Stimulated activated naive CD8-positive, alpha-beta T cell treated with anti-CD3 and anti-CD28 coated beads, Interleukin-15, amount 100 ng/mL, for 72 hours (primary cell): ENCODE measurements at regions not wholly inside any gene's neighbourhood (a gene's known extent, or its start where the extent isn't known, plus 50 kb on each side); places are given as distances from the start of the nearest gene placed in this dataset.
"Not testable (repeated sequence)": the region's sequence is repeated elsewhere in the genome, so short reads cannot be mapped to it uniquely, and the experiment has no call there.

Experiments
- ATAC-seq: fragments of 150-1000 bp; cut with Tn5 transposase; 2 replicates; pipeline ENCODE4 v1.10.0; 2021; ENCODE audit warnings: mild to moderate bottlenecking, moderate library complexity
- DNase-seq, 2 donors: peaks; one replicate each; pipeline ENCODE4 v3.0.0; 2021 to 2022
- H3K27ac Mint-ChIP-seq, 2 donors: one replicate each; pipeline ENCODE4 v1.8.0; 2022; ENCODE audit warnings: mild to moderate bottlenecking in 2 of 2, mixed read lengths in 2 of 2, moderate library complexity in 2 of 2
- H3K27me3 Mint-ChIP-seq: one replicate; pipeline ENCODE4 v1.8.0; 2022; ENCODE audit warnings: mixed read lengths
- H3K4me1 Mint-ChIP-seq: one replicate; pipeline ENCODE4 v1.8.0; 2022; ENCODE audit warnings: mild to moderate bottlenecking, mixed read lengths
- H3K4me3 Mint-ChIP-seq, 2 donors: one replicate each; pipeline ENCODE4 v1.8.0; 2022; ENCODE audit warnings: mild to moderate bottlenecking in 2 of 2, mixed read lengths in 2 of 2, moderate library complexity in 1 of 2
- H3K9me3 Mint-ChIP-seq, 2 donors: one replicate each; pipeline ENCODE4 v1.8.0; 2022; ENCODE audit warnings: mixed read lengths in 2 of 2

DNA sequence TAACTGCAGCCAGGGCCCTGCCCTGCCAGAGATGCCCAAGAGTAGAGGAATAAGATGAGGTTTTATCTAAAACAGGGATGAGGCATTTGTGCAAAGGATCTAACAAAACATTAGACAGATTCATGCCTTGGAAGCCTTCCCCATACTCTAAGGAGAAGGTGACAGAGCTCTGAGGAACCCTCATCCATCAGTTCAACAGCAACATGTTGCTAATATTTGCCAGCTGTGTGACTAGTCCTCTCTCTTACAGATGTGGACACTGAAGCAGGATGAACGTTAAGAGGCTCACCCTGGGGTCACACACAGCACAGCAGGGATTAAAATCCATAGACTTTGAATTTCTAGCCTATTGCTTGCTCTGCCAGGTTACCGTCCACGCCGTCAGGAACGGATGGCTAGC, 99.0 kb downstream of the ZBTB18 start:
- H3K27ac Mint-ChIP-seq, result no peak overlapping the region
- DNase-seq (no peak), ATAC-seq (no peak)
- H3K4me1 Mint-ChIP-seq, result no peaks in the 10 kb centered on the region
- H3K4me3 Mint-ChIP-seq, result no peak overlapping the region
- no peaks in the 10 kb centered on the region for H3K27me3 Mint-ChIP-seq
- no peaks in the 10 kb centered on the region for H3K9me3 Mint-ChIP-seq

DNA sequence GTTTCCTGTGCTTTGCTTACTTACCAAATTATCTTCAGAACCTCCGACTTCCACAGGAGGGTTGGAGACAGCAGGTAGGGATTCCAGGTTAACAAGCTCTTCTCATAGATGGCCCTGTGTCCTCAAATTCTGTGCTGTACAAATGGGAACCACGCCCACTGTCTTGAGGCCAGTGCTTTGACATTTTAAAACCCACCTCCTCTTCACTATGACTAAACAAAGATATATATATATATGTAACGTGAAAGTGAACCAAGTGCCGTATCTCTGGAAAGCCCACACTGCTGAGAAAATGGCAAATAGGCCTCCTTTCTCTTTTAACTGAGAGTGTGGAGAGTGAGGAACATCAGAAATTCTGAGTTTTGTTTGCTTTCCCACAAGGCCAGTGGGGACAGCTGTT, 99.6 kb downstream of the ZBTB18 start:
- no peaks in the 10 kb centered on the region for H3K27me3 Mint-ChIP-seq
- no peak for ATAC-seq
- no peaks in the 10 kb centered on the region for H3K9me3 Mint-ChIP-seq
- H3K27ac Mint-ChIP-seq, result no peak overlapping the region
- no peak for DNase-seq
- H3K4me1 Mint-ChIP-seq, result no peaks in the 10 kb centered on the region
- no peak overlapping the region for H3K4me3 Mint-ChIP-seq

DNA sequence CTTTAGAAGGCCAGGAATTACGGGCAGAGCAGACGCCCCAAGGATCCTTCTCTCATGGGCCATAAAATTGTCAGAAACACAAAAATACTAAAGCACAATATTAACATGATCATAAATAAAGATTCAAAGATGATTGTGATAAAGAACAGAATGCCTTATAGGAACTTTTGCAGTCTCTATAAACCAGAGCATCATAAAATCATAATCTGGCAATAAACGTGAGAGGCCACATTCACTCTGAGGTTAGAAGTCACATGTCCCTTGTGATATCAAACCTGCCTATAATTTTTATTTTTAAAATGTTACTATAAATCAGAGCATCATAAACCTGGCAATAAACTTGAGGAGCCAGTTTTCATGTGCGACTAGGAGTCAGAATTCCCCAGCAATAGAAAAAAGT, 100.5 kb downstream of the ZBTB18 start:
- Mint-ChIP-seq H3K27me3 (no peaks in the 10 kb centered on the region), H3K27ac (peak overlapping the region in 1 of 2 donors; percentile 65), H3K9me3 (no peaks in the 10 kb centered on the region), H3K4me3 (no peak overlapping the region), H3K4me1 (no peaks in the 10 kb centered on the region)
- DNase-seq (no peak), ATAC-seq (no peak)

DNA sequence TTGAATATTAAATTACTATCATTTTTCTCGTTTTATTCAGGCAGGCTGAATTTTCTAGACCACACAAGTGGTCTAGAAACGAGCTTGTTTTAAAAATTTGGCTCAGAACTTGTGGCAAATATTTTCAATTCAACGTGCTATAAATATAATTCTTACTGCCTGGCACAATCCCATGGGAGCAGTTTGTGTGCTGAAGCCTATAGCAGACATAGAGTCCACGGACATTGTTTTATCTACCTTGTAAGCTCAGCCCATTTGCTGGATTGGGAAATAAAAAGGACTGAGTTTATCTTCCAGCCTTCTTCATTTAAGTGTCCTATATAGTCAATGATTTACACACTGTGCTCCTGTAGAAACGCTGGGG, 103.4 kb downstream of the ZBTB18 start:
- no peaks in the 10 kb centered on the region for H3K27me3 Mint-ChIP-seq
- H3K4me1 Mint-ChIP-seq, result no peaks in the 10 kb centered on the region
- DNase-seq, result no peak
- H3K4me3 Mint-ChIP-seq, result no peak overlapping the region
- no peak overlapping the region for H3K27ac Mint-ChIP-seq
- ATAC-seq, result no peak
- H3K9me3 Mint-ChIP-seq, result no peaks in the 10 kb centered on the region

DNA sequence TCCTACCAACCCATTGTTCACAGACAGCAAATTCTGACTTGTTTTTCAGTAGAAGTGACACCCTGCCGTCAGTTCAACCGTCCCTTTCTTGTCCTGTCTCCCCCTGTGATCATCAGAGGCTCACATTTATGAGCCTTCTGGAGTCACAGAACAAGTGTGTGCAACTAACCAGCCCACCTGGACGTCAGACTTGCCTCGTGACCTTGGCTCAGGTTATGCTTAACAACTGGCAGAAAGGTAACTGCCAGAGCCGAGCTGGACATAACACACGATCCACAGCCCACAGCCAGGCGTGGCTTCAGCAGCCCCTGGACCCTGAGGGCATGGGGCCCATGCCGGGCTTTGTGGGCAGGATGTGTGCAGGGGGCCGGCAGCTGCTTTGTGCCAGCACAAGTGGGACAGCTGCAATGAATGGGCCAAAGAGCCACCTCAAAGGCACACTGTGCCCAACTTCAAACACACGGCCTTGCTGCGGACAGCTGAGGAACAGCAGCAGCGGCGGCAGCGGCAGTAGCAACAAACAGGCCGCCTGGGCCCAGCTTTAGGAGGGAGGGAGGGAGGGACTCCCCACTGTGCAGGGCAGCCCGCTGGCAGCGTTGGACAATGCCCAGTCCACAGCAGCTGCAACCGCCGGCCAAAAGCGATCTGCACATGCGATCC, 103.9 kb downstream of the ZBTB18 start:
- no peaks in the 10 kb centered on the region for H3K27me3 Mint-ChIP-seq
- ATAC-seq, result peak; percentile 15
- H3K4me3 Mint-ChIP-seq, result no peak overlapping the region
- DNase-seq, result no peak
- no peaks in the 10 kb centered on the region for H3K9me3 Mint-ChIP-seq
- H3K27ac Mint-ChIP-seq, result no peak overlapping the region
- H3K4me1 Mint-ChIP-seq, result no peaks in the 10 kb centered on the region

DNA sequence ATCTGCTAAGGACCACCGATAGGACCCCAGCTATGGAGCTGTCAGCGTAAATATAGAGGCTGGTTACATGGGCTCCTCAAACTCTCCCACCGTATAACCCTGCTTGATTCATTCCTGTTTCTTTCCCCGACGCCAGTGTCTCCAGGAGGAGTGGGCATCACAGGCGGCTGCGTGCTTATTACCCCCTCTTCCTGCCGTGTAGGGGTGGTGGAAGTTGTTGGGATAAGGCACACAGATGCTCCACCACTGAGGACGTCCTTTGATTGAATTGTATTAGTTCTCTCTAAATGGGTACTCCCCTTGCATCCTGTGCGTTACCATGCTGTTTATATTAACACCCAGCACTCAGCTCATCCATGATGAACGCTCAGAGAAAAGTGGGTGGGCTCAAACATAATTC, 104.6 kb downstream of the ZBTB18 start:
- no peak overlapping the region for H3K27ac Mint-ChIP-seq
- H3K4me1 Mint-ChIP-seq, result no peaks in the 10 kb centered on the region
- H3K4me3 Mint-ChIP-seq, result no peak overlapping the region
- ATAC-seq (peak; percentile 12), DNase-seq (no peak)
- H3K27me3 Mint-ChIP-seq, result no peaks in the 10 kb centered on the region
- no peaks in the 10 kb centered on the region for H3K9me3 Mint-ChIP-seq

DNA sequence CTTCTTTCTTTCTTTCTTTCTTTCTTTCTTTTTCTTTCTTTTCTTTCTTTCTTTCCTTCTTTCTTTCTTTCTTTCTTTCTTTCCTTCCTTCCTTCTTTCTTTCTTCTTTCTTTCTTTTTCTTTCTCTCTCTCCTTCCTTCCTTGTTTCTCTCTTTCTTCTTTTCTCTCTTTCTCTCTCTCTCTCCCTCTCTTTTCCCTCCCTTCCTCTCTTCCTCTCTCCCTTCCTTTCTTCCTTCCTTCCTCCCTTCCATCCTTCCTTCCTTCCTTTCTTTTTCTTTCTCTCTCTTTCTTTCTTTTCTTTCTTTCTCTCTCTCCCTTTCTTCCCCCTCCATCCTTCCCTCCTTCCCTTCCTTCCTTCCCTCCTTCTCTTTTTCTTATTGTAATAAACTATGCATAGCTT, 105.5 kb downstream of the ZBTB18 start:
- H3K9me3 Mint-ChIP-seq, DNase-seq, H3K4me3 Mint-ChIP-seq, H3K4me1 Mint-ChIP-seq, H3K27me3 Mint-ChIP-seq, ATAC-seq: not testable (repeated sequence)
- peak overlapping the region in 1 of 2 donors; percentile 85 for H3K27ac Mint-ChIP-seq

DNA sequence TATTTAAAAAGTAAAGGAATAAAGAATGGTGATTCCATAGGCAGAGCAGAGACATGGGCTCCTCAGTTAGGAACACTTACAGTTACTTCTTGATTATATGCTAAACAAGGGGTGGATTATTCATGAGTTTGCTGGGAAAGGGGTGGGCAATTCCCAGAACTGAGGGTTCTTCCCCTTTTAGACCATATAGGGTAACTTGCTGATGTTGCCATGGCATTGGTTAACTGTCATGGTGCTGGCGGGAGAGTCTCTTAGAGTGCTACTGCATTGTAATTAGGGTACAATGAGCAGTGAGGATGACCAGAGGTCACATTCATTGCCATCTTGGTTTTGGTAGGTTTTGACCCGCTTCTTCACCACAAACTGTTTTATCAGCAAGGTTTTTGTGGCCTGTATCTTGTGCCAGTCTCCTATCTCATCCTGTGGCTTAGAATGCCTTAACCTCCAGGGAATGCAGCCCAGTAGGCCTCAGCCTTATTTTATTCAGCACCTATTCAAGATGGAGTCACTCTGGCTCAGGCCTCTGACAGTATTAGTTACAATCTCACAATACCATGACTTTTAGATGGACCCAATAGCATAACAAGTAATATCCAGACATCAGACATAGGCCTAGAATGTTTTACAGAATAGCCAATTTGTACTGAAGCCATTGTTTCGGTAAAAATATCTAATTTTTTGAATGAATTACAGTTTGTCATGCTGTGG, 106.8 kb downstream of the ZBTB18 start:
- Mint-ChIP-seq H3K9me3 (no peaks in the 10 kb centered on the region), H3K27ac (no peak overlapping the region), H3K27me3 (no peaks in the 10 kb centered on the region), H3K4me1 (no peaks in the 10 kb centered on the region), H3K4me3 (no peak overlapping the region)
- DNase-seq (no peak), ATAC-seq (no peak)

DNA sequence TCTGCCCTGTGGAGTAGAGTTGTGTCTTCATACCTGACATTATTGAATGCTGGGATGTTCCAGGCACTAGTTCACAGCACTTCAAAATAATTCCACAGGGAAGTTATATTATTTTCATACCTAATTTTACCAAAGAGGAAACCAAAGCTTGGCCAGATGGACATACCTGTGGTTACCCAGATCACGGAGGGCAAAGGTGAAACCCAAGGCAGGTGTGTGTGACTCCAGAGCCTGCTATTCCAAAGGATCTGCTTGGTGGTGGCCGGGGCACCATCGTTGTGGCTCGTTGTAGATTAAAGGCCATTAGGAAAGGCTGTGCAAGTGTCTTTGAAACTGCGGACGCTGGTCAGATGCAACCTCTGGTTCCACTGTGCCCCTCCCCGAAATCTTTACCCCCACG, 108.6 kb downstream of the ZBTB18 start:
- no peaks in the 10 kb centered on the region for H3K9me3 Mint-ChIP-seq
- no peaks in the 10 kb centered on the region for H3K4me1 Mint-ChIP-seq
- DNase-seq (no peak), ATAC-seq (no peak)
- H3K27me3 Mint-ChIP-seq, result no peaks in the 10 kb centered on the region
- H3K4me3 Mint-ChIP-seq, result no peak overlapping the region
- no peak overlapping the region for H3K27ac Mint-ChIP-seq

DNA sequence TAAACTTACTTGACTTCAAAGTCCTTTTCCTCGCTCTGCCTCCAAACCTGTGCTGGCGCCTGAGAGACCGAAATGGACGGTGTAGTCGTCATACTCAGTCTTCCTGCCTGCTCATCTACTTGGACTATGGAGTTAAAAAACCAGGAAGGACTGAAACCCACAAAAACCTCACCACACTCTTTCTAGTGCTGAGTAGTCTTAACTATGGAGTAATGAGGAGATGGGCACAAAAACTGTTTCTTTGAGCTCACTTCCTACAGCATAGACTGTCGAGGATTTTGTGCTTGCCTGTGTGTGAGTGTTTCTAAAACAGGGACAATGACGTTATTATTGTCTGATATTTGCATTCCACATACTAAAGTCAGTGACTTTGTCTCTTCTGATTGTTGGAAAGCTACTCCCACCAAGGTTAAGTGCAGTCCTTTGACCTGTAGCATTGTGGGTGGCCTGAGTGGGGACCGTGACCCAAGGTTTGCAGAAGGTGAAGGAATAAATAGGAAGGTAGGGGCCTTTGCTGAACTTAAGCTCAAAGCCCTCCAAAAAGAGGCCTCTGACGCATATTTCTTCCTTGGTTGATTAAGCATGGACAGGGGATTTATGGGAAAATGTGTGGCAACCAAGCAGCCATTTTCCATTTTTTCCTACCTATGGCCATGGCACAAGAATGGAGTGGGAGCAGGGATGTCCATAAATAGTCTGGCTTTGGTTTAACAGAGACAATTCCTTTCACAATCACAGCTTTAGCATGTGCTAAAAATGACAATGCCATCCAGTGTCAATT, 109.6 kb downstream of the ZBTB18 start:
- Mint-ChIP-seq H3K9me3 (no peaks in the 10 kb centered on the region), H3K4me3 (no peak overlapping the region), H3K4me1 (no peaks in the 10 kb centered on the region), H3K27ac (no peak overlapping the region), H3K27me3 (no peaks in the 10 kb centered on the region)
- ATAC-seq (no peak), DNase-seq (no peak)

DNA sequence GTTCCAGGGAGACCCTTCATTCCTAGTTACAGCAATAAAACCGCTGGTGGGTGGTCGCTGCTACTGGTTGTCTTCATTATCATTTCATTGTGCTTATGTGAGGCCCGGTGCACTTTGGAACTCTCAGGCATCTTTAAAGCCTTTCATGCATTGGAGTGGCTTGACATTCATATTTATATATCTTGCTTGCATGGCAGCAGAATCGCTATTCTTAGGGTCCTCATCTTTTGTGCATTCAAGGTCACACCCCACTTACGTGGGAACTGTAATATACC, 110.1 kb downstream of the ZBTB18 start:
- no peak overlapping the region for H3K4me3 Mint-ChIP-seq
- no peaks in the 10 kb centered on the region for H3K9me3 Mint-ChIP-seq
- ATAC-seq (no peak), DNase-seq (no peak)
- H3K4me1 Mint-ChIP-seq, result no peaks in the 10 kb centered on the region
- no peak overlapping the region for H3K27ac Mint-ChIP-seq
- H3K27me3 Mint-ChIP-seq, result no peaks in the 10 kb centered on the region

DNA sequence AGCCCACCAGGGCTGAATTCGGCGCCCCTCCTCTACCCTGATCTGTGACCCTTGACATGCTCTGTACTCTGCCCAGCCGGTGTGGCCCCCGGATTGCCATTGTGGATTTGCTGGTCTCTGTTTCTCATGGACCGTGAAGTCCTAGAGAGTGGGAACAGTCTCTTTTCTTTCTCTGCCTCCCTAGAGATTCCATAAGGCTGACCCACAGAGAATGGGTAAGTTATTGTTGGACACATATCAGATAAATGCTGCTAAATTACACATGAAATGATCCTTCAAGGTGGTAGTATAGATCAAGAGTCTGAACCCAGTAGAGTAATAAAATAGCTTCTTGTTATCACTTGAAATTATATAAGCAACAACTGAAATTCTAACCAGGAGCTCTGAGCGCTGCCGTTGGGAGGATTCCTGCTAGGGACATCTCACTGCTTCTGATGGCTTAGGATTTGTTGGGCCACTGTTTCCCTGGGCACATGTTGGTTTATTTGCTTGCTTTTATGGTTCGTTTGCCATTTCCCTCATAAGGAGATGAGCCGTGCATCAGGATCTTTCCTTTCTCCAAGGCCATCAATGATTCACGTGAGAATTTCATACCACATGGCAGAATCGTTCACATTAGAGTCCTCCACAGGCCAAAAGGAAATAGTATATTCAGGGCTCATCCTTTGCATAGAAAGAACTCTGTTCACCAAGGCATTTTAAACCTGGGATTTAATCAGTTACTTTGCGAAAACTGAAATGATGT, 111.9 kb downstream of the ZBTB18 start:
- no peak overlapping the region for H3K4me3 Mint-ChIP-seq
- no peak overlapping the region for H3K27ac Mint-ChIP-seq
- H3K4me1 Mint-ChIP-seq, result no peaks in the 10 kb centered on the region
- DNase-seq (no peak), ATAC-seq (no peak)
- H3K9me3 Mint-ChIP-seq, result no peaks in the 10 kb centered on the region
- no peaks in the 10 kb centered on the region for H3K27me3 Mint-ChIP-seq

DNA sequence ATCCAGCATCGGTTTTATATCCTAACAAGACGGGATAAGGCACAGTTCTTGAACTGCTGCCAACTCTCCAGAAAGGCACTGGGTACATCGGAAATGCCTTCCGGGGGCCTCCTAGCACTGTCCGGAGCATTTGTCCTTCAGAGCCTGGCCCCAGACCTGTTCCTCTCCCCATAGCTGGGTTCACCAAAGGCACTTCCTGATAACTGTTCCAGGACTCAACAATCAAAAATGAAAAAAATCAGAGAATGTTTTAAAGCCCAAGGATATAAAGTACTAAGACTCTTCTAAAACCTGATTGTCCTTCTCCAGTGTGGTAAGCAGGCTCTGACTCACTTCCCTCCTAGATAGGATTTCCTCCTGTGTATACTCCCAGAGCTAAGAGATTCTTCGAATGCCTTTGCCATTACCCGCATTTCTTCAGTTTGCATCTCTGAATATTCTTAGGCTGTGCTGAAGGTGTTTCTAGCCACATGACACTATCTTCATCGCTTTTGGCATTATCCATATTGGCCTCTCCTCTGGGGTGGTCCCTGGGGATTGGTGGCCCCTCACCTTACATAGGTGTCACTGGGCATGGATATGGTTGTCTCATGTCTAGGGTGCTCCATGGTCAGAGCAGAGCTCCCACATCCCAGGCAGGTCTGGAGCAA, 112.9 kb downstream of the ZBTB18 start:
- Mint-ChIP-seq H3K27me3 (no peaks in the 10 kb centered on the region), H3K27ac (no peak overlapping the region), H3K9me3 (no peaks in the 10 kb centered on the region), H3K4me3 (no peak overlapping the region), H3K4me1 (no peaks in the 10 kb centered on the region)
- DNase-seq, result no peak
- ATAC-seq, result no peak

DNA sequence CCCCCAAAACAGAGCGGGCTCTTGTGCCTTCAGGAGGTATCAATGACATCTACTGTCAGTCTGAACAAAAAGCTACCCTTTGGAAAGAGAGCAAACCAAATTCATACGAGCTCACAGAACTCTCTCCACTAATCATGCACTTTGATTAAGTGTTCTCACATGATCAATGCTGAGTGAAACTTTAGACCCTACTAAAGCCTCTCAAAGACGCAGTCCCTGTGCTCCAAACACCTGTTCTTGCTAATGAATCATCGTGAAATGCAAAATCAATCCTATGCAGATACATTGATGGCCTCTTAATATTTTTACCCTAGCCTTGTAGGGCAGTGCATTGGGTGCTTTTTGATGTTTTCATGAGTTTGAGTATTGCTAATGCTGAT, 113.4 kb downstream of the ZBTB18 start:
- Mint-ChIP-seq H3K9me3 (no peaks in the 10 kb centered on the region), H3K4me1 (no peaks in the 10 kb centered on the region), H3K27me3 (no peaks in the 10 kb centered on the region), H3K27ac (no peak overlapping the region), H3K4me3 (no peak overlapping the region)
- DNase-seq, result no peak
- ATAC-seq, result no peak

DNA sequence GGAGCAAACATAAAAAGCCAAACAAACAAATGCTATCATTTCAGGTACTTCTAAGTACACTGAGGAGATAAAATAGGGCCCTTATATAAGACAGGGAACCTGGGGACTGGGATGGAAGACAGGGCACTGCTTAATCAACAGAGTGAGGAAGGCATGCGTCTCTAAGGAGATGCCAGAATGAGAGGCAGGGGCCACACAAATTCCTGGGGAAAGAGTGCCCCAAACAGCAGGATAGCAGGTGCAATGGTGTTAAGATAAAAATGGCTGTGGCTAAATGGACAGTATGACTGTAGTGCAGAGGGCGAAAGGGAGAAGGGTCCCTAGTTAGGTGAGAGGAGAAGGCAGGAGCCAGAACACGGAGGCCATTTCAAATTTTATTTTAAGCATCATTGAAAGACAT, 113.9 kb downstream of the ZBTB18 start:
- H3K27ac Mint-ChIP-seq, result no peak overlapping the region
- no peak for ATAC-seq
- H3K27me3 Mint-ChIP-seq, result no peaks in the 10 kb centered on the region

DNA sequence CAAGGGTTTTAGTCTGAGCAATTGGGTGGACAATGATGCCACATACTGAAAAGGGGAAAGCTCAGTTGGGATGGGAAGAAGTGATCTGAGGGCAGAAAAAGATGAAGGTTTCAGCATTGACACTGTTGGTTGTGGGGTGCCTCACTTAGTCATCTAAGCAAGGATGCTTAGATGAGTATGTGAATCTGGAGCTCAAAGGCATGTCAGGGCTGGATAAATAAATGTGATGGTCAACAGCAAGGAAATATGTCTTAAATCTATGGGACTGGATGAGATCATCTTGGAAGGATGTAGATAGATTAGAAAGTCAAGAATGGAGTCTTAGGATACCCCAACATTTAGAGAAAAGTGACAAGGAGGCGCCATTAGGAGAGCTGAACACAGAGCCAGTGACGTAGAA, 114.6 kb downstream of the ZBTB18 start:
- Mint-ChIP-seq H3K27me3 (no peaks in the 10 kb centered on the region), H3K4me3 (no peak overlapping the region), H3K27ac (no peak overlapping the region), H3K9me3 (no peaks in the 10 kb centered on the region), H3K4me1 (no peaks in the 10 kb centered on the region)
- DNase-seq (no peak), ATAC-seq (no peak)

More for the DNA sequence above, 113.9 kb downstream of the ZBTB18 start:
- no peak for DNase-seq
- Mint-ChIP-seq H3K4me1 (no peaks in the 10 kb centered on the region), H3K4me3 (no peak overlapping the region), H3K9me3 (no peaks in the 10 kb centered on the region)
